ENCODE measurements at regions not wholly inside any gene's neighbourhood (a gene's known extent, or its start where the extent isn't known, plus 50 kb on each side); places are given as distances from the start of the nearest gene placed in this dataset.

DNA sequence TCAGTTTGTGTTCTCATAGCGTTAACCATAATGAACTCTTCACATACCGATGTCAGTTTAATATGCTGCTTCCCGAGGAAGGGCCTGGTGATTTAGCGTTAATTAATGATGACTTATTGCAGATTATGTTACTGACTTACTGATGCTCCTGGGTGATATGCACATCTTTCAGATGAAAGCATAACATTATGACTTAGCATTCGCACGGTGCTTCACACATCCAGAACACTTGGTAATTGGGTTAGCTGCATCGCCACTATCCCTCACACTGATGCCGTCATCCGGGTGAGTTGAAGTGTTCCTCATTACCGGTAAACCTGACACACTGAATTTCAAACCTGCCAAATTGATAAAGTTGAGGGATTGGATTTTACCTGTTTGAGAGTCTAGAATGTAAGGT is 239.0 kb upstream of the PODXL start:
- no peak overlapping the region for H3K23ac ChIP-seq (ENCODE audit: low read depth, low read length)
- BruUV-seq (replicated peaks): no TSS peak
- H3K4me3 ChIP-seq (ENCODE audit: insufficient read depth, low read depth, low read length): no peak overlapping the region
- no peak overlapping the region for H3K4ac ChIP-seq (ENCODE audit: low read depth, low read length)
- H2AK9ac ChIP-seq (replicated peaks; ENCODE audit: low read depth, low read length, poor library complexity): no peak overlapping the region
- no peaks in the 10 kb centered on the region for H3K4me1 ChIP-seq (ENCODE audit: control insufficient read depth, insufficient read depth, low read length)
- no peak overlapping the region for H2AK5ac ChIP-seq (ENCODE audit: low read depth, low read length)
- H3K27me3 ChIP-seq (ENCODE audit: control insufficient read depth, insufficient read depth, low read length): no peaks in the 10 kb centered on the region
- no peaks in the 10 kb centered on the region for H4K20me1 ChIP-seq (ENCODE audit: insufficient read depth, low read length)
- no peaks in the 10 kb centered on the region for H3K9me1 ChIP-seq (ENCODE audit: insufficient read depth, low read length)
- TF ChIP-seq MAZ (IDR thresholded peaks at IDR 0.05; ENCODE audit: borderline replicate concordance, low read depth, low read length) (no peak), CEBPB (IDR thresholded peaks at IDR 0.05; ENCODE audit: low read depth, low read length) (no peak), RCOR1 (IDR thresholded peaks at IDR 0.05; ENCODE audit: insufficient replicate concordance, low read length) (no peak), POLR2A (IDR thresholded peaks at IDR 0.05; ENCODE audit: low read depth, low read length) (no peak)
- TF ChIP-seq, protein P1, sequence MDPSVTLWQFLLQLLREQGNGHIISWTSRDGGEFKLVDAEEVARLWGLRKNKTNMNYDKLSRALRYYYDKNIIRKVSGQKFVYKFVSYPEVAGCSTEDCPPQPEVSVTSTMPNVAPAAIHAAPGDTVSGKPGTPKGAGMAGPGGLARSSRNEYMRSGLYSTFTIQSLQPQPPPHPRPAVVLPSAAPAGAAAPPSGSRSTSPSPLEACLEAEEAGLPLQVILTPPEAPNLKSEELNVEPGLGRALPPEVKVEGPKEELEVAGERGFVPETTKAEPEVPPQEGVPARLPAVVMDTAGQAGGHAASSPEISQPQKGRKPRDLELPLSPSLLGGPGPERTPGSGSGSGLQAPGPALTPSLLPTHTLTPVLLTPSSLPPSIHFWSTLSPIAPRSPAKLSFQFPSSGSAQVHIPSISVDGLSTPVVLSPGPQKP (IDR thresholded peaks at IDR 0.05; ENCODE audit: borderline replicate concordance, low read depth, low read length): no peak
- TF ChIP-seq, protein P2, sequence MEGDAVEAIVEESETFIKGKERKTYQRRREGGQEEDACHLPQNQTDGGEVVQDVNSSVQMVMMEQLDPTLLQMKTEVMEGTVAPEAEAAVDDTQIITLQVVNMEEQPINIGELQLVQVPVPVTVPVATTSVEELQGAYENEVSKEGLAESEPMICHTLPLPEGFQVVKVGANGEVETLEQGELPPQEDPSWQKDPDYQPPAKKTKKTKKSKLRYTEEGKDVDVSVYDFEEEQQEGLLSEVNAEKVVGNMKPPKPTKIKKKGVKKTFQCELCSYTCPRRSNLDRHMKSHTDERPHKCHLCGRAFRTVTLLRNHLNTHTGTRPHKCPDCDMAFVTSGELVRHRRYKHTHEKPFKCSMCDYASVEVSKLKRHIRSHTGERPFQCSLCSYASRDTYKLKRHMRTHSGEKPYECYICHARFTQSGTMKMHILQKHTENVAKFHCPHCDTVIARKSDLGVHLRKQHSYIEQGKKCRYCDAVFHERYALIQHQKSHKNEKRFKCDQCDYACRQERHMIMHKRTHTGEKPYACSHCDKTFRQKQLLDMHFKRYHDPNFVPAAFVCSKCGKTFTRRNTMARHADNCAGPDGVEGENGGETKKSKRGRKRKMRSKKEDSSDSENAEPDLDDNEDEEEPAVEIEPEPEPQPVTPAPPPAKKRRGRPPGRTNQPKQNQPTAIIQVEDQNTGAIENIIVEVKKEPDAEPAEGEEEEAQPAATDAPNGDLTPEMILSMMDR (conservative IDR thresholded peaks at IDR 0.05; ENCODE audit: low read depth, low read length): no peak
- no peaks in the 10 kb centered on the region for H3K36me3 ChIP-seq (ENCODE audit: control insufficient read depth, insufficient read depth, low read length)
- H2BK20ac ChIP-seq (ENCODE audit: low read depth, low read length): no peak overlapping the region
- ATAC-seq (ENCODE audit: low read depth) (no peak), DNase-seq (no peak)
- intact Hi-C loops (cut with micrococcal nuclease) (no loop called here), dilution Hi-C loops (cut with HindIII; ENCODE audit: low sequenced_read_pairs, unreplicated experiment) (no loop called here), in situ Hi-C loops (cut with MboI; ENCODE audit: low sequenced_read_pairs) (no loop called here)
- H3K79me1 ChIP-seq (ENCODE audit: low read depth in 1 of 2, low read length in 2 of 2): no peaks in the 10 kb centered on the region
- no CpG with 5 or more reads among the region's 10 CpGs for WGBS, 2 experiments (ENCODE audit: extremely low coverage in 2 of 2, insufficient read length in 1 of 2)
- no peak overlapping the region for H2BK120ac ChIP-seq (ENCODE audit: low read depth, low read length)
- H2BK15ac ChIP-seq (ENCODE audit: low read depth, low read length): no peak overlapping the region
- H3K56ac ChIP-seq (ENCODE audit: extremely low read depth, insufficient read depth, low read length): no peak overlapping the region
- H4K8ac ChIP-seq (ENCODE audit: low read depth in 2 of 2, low read length in 2 of 2): no peak overlapping the region
- no peak overlapping the region for H2AFZ ChIP-seq (replicated peaks; ENCODE audit: low read length, poor library complexity)
- no peak overlapping the region for H3K27ac ChIP-seq (ENCODE audit: insufficient read depth, low read length)
- no peak overlapping the region for H4K5ac ChIP-seq (ENCODE audit: low read depth, low read length)
- H3K14ac ChIP-seq (replicated peaks; ENCODE audit: low read depth, low read length): no peak overlapping the region
- H4K91ac ChIP-seq (ENCODE audit: insufficient read depth, low read depth, low read length): no peak overlapping the region
- ChIA-PET POLR2A (ENCODE audit: unreplicated experiment) (no interaction called here), CTCF (interaction anchor here (0.6 kb wide), 1 partner anchor 446 kb away, joined by 6 read pairs; no protein-coding TSS in a partner anchor)
- no peak overlapping the region for H3K18ac ChIP-seq (ENCODE audit: low read depth, low read length)
- no peaks in the 10 kb centered on the region for H3K9me3 ChIP-seq (ENCODE audit: control insufficient read depth, insufficient read depth, low read length)
- H3K9ac ChIP-seq (ENCODE audit: low read depth, low read length): no peak overlapping the region
- no peak overlapping the region for H2BK5ac ChIP-seq (ENCODE audit: low read depth, low read length, poor library complexity, severe bottlenecking)
- no peak overlapping the region for H3K4me2 ChIP-seq (ENCODE audit: low read depth, low read length)

Measured in IMR-90 (cell line).